ENCODE measurements at regions not wholly inside any gene's neighbourhood (a gene's known extent, or its start where the extent isn't known, plus 50 kb on each side); places are given as distances from the start of the nearest gene placed in this dataset.

- Histone ChIP-seq H3K4me2 (ENCODE audit: low read length) (no peak overlapping the region), H3K9me3 (ENCODE audit: control insufficient read depth, insufficient read depth, low read length) (no peaks in the 10 kb centered on the region), H3K4me3 (ENCODE audit: low read length) (no peak overlapping the region), H4K20me1 (ENCODE audit: control insufficient read depth, insufficient read depth, low read depth, low read length) (no peaks in the 10 kb centered on the region), H3F3A (ENCODE audit: control insufficient read depth, insufficient read depth) (no peaks in the 10 kb centered on the region), H3K27ac (ENCODE audit: low read depth, low read length) (no peak overlapping the region), H3K36me3 (ENCODE audit: control insufficient read depth, low read length) (no peaks in the 10 kb centered on the region), H3K9me2 (replicated peaks; ENCODE audit: control insufficient read depth, low read length) (no peaks in the 10 kb centered on the region), H3K4me1 (ENCODE audit: control insufficient read depth, low read length) (no peaks in the 10 kb centered on the region), H3K27me3 (ENCODE audit: control insufficient read depth, low read length) (no peaks in the 10 kb centered on the region), H3K79me2 (ENCODE audit: control insufficient read depth, low read length) (no peaks in the 10 kb centered on the region)
- no peak for TF ChIP-seq EZH2phosphoT487 (IDR thresholded peaks at IDR 0.05; ENCODE audit: borderline replicate concordance, low read length)
These were observed 222.4 kb downstream of the SPRY2 start for GRCh38 chr13:80118506-80118905.

GRCh38 chr13:80118099-80118498 is 222.8 kb downstream of the SPRY2 start:
- H3K79me2 ChIP-seq (ENCODE audit: control insufficient read depth, low read length): no peaks in the 10 kb centered on the region
- no peaks in the 10 kb centered on the region for H3F3A ChIP-seq (ENCODE audit: control insufficient read depth, insufficient read depth)
- H3K4me2 ChIP-seq (ENCODE audit: low read length): no peak overlapping the region
- H3K27me3 ChIP-seq (ENCODE audit: control insufficient read depth, low read length): no peaks in the 10 kb centered on the region
- no peaks in the 10 kb centered on the region for H3K4me1 ChIP-seq (ENCODE audit: control insufficient read depth, low read length)
- H3K27ac ChIP-seq (ENCODE audit: low read depth, low read length): no peak overlapping the region
- no peaks in the 10 kb centered on the region for H3K36me3 ChIP-seq (ENCODE audit: control insufficient read depth, low read length)
- no peaks in the 10 kb centered on the region for H3K9me3 ChIP-seq (ENCODE audit: control insufficient read depth, insufficient read depth, low read length)
- TF ChIP-seq EZH2phosphoT487 (IDR thresholded peaks at IDR 0.05; ENCODE audit: borderline replicate concordance, low read length) (no peak), CTCF (IDR thresholded peaks at IDR 0.05; ENCODE audit: low read depth, low read length, poor library complexity, severe bottlenecking) (no peak)
- no peaks in the 10 kb centered on the region for H4K20me1 ChIP-seq (ENCODE audit: control insufficient read depth, insufficient read depth, low read depth, low read length)
- H3K9me2 ChIP-seq (replicated peaks; ENCODE audit: control insufficient read depth, low read length): no peaks in the 10 kb centered on the region
- no peak overlapping the region for H3K4me3 ChIP-seq (ENCODE audit: low read length)

GRCh38 chr13:80117515-80117914 is 223.4 kb downstream of the SPRY2 start:
- Histone ChIP-seq H3K4me3 (ENCODE audit: low read length) (no peak overlapping the region), H3K79me2 (ENCODE audit: control insufficient read depth, low read length) (no peaks in the 10 kb centered on the region), H3K27me3 (ENCODE audit: control insufficient read depth, low read length) (no peaks in the 10 kb centered on the region), H3K9me2 (replicated peaks; ENCODE audit: control insufficient read depth, low read length) (no peaks in the 10 kb centered on the region), H3K36me3 (ENCODE audit: control insufficient read depth, low read length) (no peaks in the 10 kb centered on the region), H3K4me1 (ENCODE audit: control insufficient read depth, low read length) (no peaks in the 10 kb centered on the region), H3F3A (ENCODE audit: control insufficient read depth, insufficient read depth) (no peaks in the 10 kb centered on the region), H3K27ac (ENCODE audit: low read depth, low read length) (no peak overlapping the region), H4K20me1 (ENCODE audit: control insufficient read depth, insufficient read depth, low read depth, low read length) (no peaks in the 10 kb centered on the region), H3K4me2 (ENCODE audit: low read length) (no peak overlapping the region), H3K9me3 (ENCODE audit: control insufficient read depth, insufficient read depth, low read length) (no peaks in the 10 kb centered on the region)
- no peak for TF ChIP-seq CTCF (IDR thresholded peaks at IDR 0.05; ENCODE audit: low read depth, low read length, poor library complexity, severe bottlenecking)
- TF ChIP-seq EZH2phosphoT487 (IDR thresholded peaks at IDR 0.05; ENCODE audit: borderline replicate concordance, low read length): no peak

- Histone ChIP-seq H3K36me3 (ENCODE audit: control insufficient read depth, low read length) (no peaks in the 10 kb centered on the region), H3K9me3 (ENCODE audit: control insufficient read depth, insufficient read depth, low read length) (no peaks in the 10 kb centered on the region)
These were observed 224.8 kb downstream of the SPRY2 start for GRCh38 chr13:80116107-80116506.

More at GRCh38 chr13:80116107-80116506, 224.8 kb downstream of the SPRY2 start:
- TF ChIP-seq CTCF (IDR thresholded peaks at IDR 0.05; ENCODE audit: low read depth, low read length, poor library complexity, severe bottlenecking): no peak
- TF ChIP-seq EZH2phosphoT487 (IDR thresholded peaks at IDR 0.05; ENCODE audit: borderline replicate concordance, low read length): no peak
- Histone ChIP-seq H3K4me2 (ENCODE audit: low read length) (no peak overlapping the region), H3K79me2 (ENCODE audit: control insufficient read depth, low read length) (no peaks in the 10 kb centered on the region), H3F3A (ENCODE audit: control insufficient read depth, insufficient read depth) (no peaks in the 10 kb centered on the region), H3K27me3 (ENCODE audit: control insufficient read depth, low read length) (no peaks in the 10 kb centered on the region), H3K27ac (ENCODE audit: low read depth, low read length) (no peak overlapping the region), H3K9me2 (replicated peaks; ENCODE audit: control insufficient read depth, low read length) (no peaks in the 10 kb centered on the region), H4K20me1 (ENCODE audit: control insufficient read depth, insufficient read depth, low read depth, low read length) (no peaks in the 10 kb centered on the region), H3K4me3 (ENCODE audit: low read length) (no peak overlapping the region), H3K4me1 (ENCODE audit: control insufficient read depth, low read length) (no peaks in the 10 kb centered on the region)

Measured in DOHH2 (cell line).